Amniotic stem cell (primary cell): ENCODE measurements at regions not wholly inside any gene's neighbourhood (a gene's known extent, or its start where the extent isn't known, plus 50 kb on each side); places are given as distances from the start of the nearest gene placed in this dataset.

ENCODE experiments used
- DNase-seq: peaks from one replicate; lab custom pipeline; 2025; lab: John Stamatoyannopoulos, UW

DNA sequence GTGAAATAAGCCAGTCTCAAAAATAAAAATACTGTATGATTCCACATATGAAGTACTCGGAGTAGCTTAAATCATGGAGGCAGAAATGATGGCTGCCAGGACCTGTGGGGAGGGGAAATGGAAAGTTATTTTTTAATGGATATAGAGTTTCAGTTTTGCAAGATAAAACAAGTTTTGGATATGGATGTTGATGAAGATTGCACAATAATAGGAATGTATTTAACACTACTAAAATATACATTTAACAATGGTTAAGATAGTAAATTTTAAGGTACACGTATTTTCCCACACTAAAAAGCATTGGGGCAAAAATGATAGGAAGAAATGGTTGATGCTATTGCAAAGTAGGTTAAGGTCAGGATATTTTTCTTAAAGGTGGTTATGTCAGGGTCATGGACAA is 1058.9 kb upstream of the MAP3K7 start:
- no peak for DNase-seq

DNA sequence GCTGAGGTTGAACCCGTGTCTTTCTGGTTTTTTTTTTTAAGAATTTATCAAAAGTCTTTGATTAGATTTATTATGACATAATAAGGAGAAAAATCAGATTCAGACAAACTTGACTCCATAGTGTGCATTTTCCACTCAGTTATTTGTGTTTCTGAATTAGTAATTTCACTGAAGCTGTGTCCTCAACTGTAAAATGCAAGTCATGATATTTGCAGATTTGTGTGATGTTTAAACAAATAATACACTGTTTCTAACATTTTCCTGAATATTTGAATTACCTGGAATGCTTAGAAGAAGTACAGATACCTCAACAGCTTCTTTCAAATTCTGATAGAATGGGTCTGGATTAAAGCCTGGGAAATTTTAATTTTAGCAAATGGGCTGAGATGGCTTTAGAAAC is 1050.3 kb upstream of the MAP3K7 start:
- DNase-seq = no peak

DNA sequence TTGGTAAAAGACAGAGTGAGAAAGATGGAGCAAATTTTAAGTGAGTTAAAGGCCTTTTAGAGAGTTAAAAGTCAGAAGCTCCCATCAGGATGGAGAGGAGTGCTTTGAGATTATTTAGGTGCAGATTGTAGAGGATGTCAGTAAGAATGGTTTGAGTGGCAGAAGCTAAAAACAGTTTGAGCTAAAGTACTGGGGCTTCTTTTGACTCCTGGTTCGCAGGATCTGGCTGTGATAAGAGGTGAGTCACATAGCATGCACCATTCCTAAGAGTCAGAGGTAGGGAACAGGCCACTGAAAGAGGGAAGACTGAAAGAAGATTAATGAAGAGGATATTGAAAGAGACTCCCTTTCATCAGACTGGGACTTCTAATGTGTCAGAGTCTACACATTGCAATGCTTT is 1047.9 kb upstream of the MAP3K7 start:
- DNase-seq = no peak

DNA sequence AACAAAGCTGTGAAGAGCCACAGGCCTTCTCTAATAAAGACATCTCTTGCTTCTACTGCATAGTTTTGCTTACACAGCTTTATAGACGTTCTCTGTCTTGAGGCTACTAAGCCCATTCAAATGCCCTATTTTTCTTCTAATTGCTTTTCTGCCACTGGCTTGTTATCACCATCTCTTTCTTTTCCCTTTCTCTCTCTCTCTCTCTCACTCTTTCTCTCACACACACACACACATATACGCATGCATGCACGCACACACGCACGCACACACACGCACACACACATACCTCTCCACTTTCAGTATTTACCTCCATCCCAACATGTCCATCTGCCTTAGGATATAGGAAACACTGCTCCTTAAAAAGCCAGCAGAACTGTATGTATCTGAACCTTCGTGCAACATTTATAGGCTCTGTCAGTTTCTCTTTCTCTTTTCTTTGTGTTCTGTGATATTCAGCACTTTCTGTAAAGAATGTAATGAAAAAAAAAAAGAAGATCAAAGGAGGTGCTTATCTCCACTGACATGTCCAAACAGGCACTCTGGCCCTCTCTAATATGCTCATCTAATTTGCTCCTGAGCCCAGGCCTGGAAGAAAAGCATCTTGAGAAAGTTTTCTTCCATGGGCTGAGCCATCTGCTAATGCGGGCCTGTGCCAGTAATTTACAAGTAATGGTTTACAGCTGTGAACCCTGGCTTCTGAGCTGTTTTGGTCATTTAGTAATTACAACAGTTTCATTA is 1046.7 kb upstream of the MAP3K7 start:
- DNase-seq = no peak

DNA sequence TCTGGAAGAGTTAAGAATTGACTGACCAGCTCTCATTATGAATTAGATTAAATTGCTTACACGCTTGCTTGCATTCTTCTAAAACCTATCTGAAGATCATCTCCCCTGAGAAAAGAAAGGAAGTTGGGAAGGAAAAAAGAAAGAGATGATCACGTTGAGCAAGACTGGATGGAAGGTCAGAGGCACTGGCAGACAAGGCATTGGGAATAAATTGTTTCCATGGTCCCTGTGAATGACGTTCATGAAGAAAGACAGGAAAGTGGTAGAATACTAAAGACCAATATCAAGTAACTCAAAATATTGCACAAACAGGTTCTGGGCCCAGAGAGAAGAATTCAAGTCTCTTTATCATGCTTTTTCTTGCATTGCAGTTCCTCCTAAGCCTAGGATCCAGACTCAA is 1045.4 kb upstream of the MAP3K7 start:
- DNase-seq = no peak

DNA sequence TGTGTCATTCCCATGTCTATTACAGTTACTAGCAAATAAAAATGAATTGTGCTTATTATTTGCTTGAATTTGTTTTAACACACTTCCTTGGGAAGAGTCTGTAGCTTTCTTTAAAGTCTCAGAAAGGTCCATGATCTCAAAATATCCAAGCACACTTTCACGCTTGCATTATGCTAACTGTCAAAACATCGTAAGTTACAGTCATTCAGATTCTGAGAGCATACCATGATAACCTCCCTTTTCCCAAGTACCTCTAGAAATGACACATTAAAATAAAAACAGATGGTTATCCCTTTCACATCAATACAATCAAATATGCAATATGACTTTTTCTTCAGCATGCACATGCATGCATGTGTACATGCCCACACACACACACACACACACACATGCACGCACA is 1044.4 kb upstream of the MAP3K7 start:
- no peak for DNase-seq

DNA sequence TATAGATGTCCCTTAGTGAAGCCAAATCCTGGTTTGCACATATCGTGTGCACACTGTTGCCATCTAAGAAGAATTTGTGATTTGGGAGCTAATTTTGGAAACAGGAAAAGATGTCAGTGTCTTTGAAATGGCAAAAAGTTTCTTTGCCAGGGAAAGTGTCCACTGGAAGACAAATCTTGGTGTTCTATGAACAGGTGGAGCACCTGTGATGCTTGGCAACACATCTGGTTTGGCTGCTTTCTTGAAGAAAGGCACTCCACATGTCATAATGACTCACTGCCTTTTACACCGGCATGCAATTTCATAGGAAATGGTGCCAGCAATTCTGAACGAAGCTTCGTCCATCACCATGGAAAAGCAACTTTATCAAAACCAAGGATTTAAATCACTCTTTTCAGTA is 1040.0 kb upstream of the MAP3K7 start:
- DNase-seq = no peak

DNA sequence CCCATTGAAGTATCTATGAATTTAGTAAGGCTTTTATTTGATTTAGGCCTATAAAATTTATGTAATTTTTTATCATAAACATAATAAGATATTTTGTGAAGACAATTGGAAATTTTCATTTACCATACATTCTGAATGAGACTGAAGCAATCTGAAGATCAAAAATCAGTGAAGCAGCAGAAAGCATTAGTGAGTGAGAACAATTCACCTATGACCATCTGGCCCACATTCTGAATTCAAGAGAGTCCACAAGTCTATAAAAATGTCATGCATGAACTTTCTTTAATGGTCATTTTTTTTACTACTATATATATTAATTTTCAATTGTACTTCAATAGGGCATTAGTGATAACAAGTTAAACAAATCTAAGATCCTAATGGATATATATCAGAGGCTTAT is 1026.6 kb upstream of the MAP3K7 start:
- no peak for DNase-seq

DNA sequence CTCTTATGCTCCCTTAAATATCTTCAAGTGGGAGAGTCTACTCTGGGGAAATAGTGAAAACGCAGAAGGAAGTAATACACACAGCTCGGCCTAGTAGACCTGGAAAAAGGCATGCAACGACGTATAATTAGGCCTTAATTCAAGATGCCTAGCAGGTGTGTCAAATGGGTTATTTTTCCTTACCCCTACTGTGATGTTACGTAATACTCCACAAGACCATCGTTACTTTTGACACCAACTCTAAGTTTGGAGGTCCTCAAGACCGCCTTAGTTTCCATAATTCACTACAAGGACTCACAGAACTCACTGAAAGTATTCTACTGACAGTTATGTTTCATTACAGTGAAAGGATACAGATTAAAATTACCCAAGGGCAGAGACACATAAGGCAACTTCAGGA is 1024.3 kb upstream of the MAP3K7 start:
- no peak for DNase-seq

DNA sequence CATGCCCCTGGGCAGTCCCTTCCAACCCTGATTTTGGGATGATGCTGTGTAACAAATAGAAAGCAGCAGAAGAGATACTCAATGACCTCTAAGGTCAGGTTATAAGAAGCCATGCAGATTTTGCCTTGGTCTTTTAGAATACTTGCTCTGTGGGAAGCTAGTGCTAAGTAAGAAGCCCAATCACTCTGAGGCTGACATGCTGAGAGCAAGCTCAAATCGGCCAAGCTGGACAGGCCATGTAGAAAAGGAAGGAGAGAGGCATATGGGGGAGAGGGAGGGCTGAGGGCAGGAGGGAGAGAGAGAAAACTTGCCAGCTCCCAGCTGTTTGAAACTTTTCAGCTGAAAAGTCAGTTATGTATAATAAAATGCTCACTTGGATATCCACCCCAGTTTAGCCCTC is 1021.6 kb upstream of the MAP3K7 start:
- no peak for DNase-seq

DNA sequence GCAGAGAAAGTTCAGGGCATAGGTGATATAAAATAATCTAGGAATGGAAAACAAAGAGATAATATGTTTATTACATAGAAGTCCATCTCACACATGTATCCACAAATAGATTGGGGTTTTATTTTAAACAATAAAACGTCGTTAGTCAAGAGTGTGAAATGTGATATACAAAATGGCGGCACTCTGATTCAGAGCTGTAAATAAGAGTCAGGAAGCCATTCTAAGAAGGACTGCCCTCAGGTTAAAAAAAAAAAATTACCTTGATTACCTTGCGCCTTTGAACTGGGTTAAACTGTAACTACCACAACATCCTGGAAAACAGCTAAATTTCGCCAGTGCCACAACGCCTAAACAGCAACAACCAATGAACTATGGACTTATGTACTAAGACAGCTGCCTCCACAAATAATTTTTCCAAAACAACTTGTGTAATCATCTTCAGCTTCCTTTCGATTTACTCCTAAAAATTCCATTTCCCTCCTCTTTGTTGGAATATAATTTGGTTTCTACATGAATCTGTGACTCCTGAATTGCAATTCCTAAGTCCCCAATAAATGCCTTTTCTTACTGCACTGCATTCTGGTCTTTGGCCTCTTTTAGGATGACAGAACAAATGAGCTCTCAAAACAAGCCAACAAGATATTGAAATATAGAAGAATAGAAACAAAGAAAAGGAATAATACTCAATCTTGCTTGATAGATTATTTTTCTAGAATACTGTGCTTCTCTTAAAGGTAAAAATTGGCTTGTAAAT is 1019.5 kb upstream of the MAP3K7 start:
- no peak for DNase-seq

DNA sequence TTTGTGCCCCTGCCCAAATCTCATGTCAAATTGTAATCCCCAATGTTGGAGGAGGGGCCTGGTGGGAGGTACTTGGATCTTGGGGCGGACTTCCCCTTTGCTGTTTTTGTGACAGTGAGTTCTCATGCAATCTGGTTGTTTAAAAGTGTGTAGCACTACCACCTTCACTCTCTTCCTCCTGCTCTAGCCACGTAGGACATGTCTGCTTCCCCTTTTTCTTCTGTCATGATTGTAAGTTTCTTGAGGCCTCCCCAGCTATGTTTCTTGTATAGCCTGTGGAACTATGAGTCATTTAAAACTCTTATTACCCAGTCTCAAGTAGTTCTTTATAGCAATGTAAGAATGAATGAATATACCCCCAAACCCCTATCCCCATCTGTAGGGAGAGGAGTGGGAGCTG is 1013.7 kb upstream of the MAP3K7 start:
- no peak for DNase-seq

DNA sequence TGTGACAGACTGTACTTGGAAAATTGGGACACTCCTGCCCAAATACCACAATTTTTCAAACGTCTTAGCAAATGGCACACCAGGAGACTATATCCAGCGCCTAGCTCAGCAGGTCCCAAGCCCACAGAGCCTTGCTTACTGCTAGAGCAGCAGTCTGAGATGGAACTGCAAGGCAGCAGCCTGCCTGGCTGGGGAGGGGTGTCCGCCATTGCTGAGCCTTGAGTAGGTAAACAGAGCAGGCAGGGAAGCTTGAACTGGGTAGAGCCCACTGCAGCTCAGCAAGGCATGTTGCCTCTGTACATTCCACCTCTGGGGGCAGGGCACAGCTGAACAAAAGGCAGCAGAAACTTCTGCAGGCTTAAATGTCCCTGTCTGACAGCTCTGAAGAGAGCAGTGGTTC is 1003.3 kb upstream of the MAP3K7 start:
- no peak for DNase-seq

DNA sequence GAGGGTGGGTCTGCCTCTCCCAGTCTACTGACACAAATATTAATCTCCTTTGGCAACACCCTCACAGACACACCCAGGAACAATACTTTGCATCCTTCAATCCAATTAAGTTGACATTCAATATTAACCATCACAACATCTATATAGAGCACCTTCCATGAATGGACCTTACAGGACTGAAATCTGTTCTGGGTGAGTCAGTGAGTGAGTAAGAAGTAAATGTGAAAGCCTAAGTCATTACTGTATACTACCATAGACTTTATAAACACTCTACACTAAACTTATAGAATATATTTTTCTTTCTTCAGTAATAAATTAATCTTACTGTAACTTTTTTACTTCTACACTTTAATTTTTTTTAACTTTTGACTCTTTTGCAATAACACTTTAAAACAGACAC is 993.8 kb upstream of the MAP3K7 start:
- no peak for DNase-seq

DNA sequence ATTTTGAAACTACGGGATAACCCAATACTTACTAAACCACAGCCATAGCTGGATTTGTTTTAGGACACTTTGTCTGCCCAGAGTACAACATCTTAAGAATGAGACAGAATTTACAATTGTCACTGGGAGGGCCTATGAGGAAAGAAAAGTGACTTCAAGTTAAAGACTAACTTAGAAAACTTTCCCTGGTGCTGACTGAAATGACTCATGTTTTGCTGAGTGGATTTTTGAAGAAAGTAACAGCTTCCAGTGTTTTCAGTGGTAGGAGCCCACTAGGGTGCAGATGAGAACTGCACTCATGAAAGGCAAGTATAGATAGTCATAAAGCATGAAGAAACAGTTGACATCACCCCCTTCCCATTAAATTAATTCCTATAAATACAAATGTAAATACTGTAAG is 988.2 kb upstream of the MAP3K7 start:
- no peak for DNase-seq

DNA sequence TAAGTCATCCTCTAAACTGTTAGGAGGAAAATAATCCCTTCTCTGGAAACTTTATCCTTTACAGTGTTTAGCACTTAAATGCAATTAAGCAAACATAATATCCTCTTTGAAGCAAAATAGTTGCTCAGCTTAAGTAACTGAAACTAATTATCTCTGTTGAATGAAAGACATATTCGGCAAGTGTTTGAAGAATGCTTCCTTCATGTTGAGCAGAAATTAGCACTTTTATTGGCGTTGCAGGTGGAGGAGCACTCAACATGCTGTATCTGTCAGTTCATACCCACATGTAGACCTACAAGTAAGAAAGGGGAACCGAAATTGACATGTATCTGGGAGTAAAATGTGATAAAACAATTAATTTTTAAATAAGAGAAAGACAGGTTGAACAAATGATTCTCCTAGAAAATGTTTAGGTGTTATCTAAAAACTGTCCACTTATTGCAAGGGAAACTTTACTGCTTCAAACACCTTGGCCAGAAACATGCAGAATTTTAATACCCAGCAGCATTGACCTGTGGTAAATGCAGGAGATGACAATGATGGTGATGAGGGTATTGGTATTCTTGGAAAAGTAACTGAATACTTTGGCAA is 987.0 kb upstream of the MAP3K7 start:
- DNase-seq = no peak

DNA sequence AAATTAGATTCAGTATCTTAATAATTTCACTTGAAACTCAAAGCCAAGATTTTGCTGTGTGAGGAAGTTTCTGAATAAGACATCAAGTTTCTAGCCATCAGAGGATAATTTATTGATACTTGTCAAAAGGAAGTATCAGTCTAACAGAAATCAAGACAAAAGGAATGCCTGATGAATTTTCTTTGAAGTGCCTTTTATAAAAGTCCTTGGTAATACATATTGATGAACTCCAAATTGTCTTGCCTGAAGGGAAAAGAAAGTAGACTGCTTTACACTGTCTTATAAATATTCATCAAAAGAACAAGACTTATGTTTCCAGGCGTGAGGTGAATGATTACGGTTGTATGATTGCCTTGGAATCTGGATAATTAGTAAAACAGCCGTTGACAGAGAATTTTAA is 986.0 kb upstream of the MAP3K7 start:
- no peak for DNase-seq

DNA sequence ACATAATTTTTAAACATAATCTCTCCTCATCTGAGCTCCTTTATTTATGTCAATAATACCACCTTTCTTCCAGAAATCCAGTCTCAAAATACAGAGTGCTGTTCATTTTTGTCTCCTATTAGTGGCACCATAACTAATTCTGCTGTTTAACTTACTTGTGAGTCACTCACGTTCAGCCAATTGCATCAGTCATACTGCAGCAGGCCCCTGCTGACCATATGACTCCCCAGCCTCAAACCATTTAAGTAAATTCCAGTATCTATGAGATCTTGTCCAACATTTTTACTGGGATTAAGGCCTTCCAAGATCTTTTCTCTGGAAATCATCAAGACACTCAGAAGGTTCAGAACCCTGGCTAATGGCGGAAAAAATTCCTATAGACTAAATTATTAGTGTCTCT is 982.2 kb upstream of the MAP3K7 start:
- no peak for DNase-seq

DNA sequence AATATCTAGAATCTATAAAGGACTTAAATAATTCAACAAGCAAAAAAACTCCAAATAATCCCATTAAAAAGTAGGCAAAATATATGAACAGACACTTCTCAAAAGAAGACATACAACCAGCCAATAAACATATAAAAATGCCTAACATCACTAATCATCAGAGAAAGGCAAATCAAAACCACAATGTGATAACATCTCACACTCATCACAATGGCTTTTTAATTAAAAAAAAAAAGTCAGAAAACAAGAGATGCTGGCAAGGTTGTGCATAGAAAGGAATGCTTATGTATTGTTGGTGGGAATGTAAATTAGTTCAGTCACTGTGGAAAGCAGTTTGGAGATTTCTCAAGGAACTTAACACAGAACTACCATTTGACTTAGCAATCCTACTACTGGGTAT is 979.6 kb upstream of the MAP3K7 start:
- no peak for DNase-seq

DNA sequence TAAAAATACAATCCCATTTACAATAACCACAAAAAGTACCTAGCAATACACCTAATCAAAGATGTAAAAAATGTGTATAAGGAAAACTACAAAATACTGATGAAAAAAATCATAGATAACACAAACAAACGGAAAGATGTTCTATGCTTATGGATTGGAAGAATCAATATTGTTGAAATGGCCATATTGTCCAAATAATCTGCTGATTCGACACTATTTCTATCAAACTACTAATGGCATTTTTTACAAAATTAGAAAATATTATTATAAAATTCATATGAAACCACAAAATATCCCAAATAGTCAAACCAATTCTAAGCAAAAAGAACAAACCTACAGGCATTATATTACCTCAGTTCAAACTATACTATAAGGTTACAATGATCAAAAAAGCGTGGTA is 978.3 kb upstream of the MAP3K7 start:
- no peak for DNase-seq

DNA sequence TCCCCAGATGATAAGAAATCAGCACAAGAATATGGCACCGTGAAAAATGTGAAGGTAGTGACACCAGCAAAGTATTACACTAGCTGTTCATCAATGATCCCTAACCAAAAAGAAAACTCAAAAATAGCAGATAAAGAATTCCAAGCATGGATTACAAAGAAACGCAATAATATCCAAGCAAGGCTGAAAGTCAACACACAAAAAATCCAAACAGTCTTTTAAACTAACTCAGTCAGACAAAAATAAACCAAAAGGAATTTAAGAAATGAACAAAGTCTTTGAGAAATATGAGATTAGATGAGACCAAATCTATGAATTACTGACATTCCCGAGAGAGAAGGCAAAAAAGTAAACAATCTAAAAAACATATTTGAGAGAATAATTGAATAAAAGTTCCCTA is 976.1 kb upstream of the MAP3K7 start:
- DNase-seq = no peak

DNA sequence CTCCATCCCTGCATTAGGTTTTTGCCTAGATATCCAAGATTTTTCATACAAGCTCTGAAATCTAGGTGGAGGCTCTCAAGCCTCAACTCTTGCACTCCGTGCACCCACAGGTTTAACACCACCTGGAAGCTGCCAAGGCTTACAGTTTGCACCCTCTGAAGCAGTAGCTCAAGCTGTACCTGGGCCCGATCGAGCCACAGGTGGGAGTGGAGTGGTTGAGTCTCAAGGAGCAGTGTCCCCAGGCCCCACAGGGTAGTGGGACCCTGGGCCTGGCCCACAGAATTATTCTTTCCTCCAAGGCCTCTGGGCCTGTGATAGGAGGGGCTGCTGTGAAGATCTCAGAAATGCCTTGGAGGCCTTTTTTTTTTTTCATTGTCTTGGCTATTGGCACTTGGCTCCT is 973.5 kb upstream of the MAP3K7 start:
- no peak for DNase-seq

DNA sequence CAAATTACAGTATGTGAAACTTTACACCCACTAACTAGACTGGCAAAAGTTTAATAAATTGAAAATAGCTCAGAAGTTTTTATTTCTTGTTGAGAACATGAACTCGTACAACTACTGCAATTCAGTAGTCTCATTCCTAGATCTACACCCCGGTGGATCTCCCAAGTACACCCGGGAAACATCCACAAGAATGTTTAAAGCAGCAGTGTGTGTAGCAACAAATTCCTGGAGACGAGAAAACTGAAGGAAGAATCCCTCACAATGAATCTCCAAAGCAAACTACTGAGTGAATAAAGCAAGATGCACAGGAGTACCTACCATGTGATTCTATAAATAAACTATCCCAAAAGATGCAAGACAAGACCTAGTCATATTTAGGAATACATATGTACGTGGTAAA is 954.0 kb upstream of the MAP3K7 start:
- no peak for DNase-seq

DNA sequence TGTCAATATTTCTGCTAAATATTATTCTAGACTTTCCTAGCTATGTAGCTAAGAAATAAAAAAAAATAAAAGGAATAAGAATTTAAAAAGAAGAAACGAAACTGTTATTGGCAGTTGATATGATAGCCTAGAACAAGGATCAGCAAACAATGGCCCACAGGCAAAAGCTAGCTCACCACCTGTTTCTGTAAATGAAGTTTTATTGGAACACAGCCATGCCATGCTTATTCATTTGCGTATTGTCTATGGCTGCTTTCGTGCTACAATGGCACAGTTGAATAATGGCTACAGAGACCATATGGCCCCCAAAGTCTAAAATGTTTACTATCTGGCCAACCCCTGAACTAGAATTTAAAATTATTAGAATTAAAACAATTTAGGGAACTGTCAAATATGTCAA is 952.6 kb upstream of the MAP3K7 start:
- no peak for DNase-seq
